Activated CD4-positive, alpha-beta T cell treated with anti-CD3 and anti-CD28 coated beads for 24 hours (primary cell): ENCODE measurements at regions not wholly inside any gene's neighbourhood (a gene's known extent, or its start where the extent isn't known, plus 50 kb on each side); places are given as distances from the start of the nearest gene placed in this dataset.
"Not testable (repeated sequence)": the region's sequence is repeated elsewhere in the genome, so short reads cannot be mapped to it uniquely, and the experiment has no call there.

Experiments
- DNase-seq, 2 donors: peaks; one replicate each; pipeline ENCODE4 v3.0.0-alpha.2; 2020; ENCODE audit warnings: low read depth in 2 of 2

DNA sequence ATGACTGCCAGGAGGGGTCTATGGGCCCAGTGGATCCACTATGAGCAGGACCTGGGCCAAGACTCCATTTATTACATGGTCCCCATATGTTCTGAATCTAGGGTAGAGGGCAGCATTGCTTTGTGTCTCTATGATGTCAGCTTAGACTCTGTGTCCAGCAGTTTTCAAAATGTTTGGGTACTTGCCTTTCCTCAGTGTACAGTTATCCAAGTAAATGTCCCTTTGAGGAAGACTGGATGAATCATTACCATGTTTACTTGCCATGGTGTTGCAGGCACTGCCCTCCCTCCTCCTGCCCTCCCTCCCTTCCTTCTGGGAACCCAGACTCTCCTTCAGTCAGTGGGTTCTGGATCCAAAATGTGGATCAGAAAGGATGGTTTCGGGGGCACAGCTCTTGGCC, 108.6 kb downstream of the NRN1 start:
- no peak for DNase-seq

DNA sequence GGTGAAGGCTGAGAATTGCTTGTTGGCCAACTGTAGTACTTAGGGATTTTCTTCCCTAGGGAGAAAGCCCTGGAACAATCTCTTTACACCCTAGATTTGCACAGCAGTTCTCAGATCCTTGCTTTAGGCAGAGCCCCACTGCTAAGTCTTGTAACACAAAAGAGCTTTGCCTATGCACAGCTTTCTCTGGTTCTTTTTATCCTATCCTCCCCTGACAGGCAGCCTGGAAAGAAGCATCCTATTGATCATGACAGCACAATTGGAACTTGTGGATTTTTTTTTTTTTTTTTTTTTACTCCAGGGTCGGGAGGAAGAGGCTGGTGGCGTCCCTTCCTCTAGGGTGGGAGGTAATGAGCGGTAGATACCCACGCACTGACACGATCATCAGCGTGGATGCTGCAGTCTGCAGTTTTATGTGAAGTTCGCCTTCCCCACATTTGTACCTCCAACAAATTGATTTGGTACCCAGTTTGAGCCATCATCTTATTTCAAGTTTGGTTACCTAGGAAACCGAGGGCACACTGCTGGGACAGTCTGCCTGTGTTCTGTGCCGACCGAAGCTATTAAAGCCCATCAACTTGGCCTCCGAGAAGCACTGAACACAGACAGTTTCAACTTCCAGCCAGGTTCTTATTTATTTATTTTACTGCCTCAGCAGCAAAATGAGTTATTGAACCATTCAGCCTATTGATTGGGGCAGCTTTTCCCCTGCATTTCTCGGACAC, 110.1 kb downstream of the NRN1 start:
- DNase-seq: no peak

DNA sequence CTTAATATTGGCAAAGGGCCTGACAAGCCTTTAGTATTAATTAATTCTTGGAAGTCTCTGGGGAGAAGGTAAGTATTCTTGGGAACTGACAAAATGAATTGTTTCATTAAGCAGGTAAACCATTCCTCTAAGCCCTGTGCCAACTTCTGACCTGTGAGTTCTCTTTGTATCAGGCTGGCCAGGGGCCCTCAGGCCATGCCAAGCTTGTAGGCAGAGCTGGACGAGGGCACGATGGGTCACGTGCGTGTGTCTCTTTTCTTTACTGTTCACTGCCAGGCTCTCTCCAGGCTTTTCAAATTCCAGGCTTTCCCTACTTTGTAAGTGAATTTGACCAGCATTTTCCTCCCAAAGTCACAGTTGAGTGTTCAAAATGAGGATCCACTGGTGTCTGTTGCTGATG, 112.4 kb downstream of the NRN1 start:
- no peak for DNase-seq

DNA sequence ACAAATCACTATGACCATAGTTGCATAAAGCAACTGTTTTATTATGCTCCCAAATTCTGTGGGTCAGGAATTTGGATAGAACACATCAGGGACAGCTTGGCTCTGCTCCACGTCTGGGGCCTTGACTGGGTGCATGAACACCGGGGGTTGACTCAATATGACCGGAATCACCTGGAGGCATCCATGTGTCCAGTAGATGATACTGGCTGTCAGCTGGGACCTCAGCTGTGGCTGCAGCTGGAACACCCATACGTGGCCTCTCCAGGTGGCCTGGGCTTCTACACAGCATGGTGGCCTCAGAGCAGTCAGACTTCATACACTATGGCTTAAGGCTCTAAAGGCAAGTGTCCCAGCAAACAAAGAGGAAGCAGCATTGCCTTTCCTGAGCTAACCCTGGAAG, 113.4 kb downstream of the NRN1 start:
- no peak for DNase-seq

DNA sequence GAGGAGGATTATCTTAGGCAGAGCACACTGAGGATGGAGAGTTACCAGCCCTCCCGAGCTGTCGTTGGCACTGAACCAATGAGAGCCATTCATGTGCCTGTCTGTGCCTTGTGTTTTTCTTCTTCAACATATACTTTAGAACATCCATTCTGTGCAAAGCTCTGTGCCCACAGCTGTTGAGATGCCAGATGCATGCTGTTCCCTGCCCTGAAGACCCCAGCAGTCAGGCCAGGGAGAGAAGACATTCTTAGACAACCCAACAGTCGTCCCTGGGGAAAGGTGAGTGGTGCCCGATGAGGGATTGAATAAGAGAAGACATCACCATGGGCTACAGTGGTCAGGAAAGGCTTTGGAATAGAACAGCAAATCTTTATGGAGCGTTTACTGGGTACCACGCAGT, 114.1 kb downstream of the NRN1 start:
- DNase-seq: no peak

DNA sequence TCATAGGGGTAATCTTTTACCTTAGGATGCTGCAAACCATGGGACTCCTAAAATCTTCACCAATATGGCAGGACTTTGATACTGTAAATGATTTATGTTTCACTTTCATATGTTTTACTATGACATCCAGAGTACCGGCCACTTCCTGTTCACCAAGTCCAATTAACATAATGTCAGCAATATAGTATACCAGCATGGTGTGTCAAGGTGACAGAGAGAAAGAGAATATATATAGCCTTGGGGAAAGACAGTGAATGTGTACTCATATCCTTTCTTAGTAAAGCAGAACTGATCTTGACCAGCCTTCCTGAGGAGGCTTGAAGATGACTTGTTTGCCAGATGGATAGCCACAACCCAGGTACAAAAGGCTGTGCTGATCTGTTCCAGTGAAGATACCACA, 127.9 kb downstream of the NRN1 start:
- DNase-seq: no peak

DNA sequence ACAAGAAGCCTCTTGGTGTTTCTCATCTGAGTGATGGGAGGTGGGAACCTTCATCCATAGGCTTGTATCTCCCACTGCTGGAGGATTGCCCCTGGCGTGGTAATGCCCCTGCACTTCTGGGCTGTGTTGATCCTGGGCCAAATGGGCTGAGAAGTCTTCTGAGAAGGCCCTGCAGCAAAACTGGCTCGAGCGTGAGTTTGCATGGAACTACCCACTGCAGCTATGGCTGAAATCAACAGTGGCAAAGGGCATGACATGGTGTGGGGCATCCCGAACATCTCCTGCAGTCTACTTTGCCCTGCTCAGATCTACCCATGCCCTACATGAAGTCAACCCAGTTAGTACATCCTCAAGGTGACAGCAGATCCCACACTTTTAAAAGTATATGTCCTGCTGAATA, 130.6 kb downstream of the NRN1 start:
- DNase-seq: no peak

DNA sequence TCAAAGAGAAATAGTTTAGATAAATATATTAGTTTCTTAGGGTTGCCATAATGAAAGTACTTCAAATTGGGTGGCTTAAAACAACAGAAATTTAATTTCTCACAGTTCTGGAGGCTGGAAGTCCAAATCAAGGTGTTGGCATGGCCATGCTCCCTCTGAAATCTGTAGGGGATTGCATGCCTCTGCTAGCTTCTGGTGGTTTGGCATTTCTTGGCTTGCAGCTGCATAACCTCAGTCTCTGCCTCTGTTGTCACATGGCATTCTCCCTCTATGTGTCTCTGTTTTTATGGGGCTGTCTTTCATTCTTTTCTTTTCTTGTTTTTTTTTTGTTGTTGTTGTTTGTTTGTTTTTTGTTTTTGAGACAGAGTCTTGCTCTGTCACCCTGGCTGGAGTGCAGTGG, 132.7 kb downstream of the NRN1 start:
- not testable (repeated sequence) for DNase-seq

DNA sequence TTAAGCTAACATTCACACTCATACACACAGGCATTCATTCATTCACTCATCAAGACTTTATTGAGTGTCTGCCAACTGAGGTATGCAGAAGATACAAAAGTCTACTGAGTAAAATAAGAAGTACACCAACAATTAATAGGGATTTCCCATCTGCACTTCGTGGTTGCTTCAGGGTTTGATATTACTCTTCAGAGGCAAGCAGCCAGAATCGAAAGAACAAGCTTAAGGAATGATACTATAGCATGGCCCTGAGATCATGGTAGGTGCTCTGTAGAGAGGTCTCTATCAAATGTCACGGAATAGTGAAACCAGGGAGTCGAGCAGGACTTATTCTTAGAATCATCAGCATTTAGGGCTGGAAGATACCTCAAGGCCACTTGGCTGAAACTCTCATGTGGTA, 135.4 kb downstream of the NRN1 start:
- DNase-seq: no peak

DNA sequence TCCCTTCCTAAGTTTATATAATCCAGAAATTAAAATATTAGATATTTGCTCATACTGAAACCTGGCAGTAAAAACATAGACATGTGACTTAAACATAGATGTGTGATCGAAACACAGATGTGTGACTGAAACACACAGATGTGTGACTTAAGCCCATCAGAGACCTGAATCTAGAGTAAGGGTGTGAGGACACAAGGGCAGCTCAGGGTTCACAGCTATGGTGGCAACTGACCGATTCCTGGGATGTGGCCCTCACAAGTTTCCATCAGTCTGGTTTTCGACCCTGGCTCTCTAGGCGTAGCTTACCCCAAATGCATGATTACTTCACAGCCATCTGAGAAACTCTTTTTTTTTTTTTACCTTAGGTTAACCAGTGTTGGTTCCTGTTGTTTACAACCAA, 137.0 kb downstream of the NRN1 start:
- DNase-seq: no peak

DNA sequence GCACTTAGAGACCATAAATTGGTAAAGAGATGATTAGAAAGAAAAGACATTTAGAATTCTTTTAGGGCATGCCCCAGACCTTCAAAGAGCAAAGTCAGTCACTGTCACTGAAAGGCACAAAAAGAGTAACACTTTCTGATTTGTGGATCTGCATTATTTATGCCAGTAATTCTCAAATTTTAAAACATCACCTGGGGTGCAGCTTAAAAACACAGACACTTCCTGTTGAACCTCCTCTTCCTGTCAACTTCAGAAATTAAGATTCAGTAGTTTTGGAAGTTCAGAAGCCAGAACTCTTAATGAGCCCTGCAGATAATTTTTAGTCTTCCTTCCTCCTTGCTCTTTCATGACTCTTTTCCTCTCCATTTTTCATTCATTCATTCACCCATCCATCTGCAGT, 137.5 kb downstream of the NRN1 start:
- DNase-seq: no peak

DNA sequence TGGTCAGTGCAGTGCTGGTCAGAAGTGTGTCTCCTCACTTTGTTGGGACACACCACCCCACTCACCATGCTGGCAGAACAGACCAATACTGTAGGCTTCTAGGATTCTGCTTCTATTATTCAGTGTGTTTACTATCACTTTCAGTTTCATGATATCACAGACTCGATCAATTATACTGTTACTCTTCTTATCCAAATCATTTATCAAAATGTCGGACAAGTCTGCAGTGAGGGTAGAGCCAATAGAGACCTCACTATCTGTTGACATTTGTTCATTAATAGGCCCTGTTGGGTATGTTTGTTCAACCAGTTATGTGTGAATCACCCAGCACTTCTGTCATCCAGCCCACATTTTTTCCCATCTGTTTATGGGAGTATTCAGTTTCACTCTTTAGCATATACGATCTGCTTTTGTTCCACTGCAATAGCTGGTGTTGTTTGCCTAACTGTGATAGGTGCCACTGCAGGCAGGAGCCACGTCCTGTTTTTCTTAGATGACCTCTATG, 140.1 kb downstream of the NRN1 start:
- no peak for DNase-seq

DNA sequence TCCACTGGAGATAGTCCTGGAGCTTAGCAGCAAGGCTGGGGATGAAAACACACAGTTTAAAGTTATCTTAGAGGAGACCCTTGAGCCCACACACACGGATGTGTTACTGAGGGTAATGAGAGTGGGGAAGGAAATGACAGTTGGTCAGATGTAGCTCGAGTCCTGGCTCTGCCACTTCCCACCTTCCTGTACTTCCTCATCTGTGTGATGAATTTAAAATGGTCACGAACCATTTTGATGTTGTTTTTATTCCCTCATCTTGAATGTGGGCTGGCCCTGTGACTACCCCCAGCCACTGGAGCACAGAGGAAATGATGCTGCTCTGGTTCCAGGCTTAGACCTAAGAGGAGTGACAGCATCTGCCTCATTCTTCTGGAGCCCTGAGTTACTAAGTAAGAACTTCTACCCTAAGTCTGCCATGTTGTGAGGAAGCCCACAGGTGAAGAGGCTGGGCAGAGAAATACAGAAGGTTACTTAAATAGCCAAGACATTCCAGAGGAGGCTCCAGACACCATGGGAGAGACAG, 141.2 kb downstream of the NRN1 start:
- DNase-seq: no peak

DNA sequence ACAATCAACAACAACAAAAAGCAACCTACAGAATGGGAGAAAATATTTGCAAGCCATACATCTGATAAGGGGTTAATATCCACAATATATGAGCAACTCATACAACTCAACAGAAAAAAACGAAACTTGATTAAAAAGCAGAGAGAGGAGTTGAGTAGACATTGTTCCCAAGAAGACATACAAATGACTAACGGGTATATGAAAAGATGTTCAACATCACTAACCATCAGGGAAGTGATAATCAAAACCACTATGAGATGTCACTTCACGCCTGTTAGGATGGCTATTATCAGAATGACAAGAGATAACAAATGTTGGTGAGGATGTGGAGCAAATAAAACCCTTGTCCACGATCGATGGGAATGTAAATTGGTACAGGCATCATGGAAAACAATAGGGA, 145.9 kb downstream of the NRN1 start:
- DNase-seq: no peak

DNA sequence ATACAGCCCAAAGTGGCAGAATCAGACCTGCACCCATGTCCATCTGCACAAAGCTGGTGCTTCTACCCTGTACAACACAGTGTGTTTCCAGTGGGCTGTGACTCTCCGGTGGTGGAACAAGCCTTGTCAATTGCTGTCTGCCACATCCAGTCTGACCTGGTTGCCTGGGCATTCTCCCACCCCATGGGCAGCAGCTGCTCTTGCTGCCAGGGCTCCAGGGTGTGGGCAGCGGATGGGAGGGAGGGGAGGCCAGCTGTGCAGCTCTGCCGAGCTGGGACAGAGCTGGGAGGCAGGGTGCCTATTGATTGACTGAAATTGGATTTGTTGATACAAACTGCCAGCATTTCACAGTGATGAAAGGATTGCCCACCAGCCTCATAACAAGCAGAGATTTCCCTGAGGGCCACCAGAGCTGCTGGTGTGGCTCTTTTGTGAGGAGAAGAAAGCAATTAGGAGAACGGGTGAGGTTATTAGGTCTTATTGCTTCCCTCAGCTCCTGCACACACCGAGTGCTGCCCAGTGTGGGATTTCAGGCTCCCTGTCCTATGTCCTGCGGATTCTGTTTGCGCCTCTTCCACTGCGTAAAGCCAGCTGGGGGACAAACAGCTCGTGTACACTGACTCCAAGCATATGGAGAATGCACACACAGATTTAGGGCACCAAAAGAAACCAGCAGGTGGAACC, 150.8 kb downstream of the NRN1 start:
- no peak for DNase-seq

DNA sequence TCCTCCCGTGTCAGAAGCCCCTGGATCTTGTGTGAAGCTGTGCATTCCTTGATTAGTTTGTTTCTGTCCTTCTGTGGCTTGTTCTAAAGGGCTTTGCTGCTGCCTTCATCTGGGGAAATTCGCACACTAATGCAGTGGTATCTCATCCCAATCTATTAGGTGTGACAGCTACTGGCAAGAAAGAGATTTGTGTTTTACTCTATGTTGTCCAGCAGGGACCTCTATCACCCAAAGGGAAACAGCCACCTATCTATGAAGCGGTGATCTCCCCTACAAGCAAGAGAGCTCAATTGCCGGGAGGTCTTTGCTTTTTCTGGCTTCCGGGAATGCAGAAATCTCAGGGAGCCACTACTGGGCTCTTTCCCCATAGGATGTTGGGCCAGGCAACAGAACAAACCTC, 151.8 kb downstream of the NRN1 start:
- no peak for DNase-seq

DNA sequence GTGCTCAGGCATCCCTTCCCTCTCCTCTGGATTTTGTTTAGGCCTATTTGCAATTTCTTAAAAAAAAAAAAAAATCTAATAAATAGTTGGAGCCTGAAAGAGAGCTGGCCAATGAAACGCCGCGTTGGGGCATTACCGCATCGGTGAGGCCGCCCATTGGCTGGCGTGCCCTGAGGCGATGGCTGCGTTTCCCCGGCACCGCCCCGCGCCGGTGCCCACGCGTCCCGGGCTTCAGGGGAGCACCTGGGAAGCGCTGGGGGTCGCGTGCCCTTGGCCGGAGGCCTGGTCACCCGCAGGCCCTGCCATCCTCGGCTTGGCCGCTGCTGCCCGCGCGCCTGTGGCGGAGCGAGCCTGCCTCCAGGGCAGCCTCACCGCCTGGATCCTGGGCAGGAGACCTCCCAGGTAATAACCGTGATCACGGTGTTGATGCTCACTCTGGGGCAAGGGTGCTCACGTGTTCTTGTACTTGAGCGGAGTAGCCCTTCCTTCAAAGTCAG, 155.4 kb downstream of the NRN1 start:
- peak; percentile 55 to 57 for DNase-seq

DNA sequence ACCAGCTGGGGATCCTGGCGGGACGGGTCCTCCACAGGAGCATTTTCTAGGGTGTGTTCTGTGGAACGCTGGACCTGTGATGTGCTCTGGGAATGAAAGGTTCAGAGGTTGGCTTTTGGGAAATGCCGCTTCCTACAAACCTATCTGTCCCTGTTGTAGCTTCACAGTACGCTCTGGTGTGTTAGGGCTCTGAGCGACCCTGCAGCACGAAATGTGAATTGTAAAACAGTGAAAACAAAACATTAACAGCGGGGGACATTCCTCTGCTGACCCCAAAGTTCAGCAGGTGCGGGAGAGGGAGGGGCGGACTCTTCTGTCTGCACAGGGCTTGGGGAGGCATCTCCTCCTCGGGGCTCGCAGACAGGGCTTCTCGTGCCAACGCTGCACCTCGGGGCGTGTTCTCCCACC, 155.9 kb downstream of the NRN1 start:
- no peak for DNase-seq

DNA sequence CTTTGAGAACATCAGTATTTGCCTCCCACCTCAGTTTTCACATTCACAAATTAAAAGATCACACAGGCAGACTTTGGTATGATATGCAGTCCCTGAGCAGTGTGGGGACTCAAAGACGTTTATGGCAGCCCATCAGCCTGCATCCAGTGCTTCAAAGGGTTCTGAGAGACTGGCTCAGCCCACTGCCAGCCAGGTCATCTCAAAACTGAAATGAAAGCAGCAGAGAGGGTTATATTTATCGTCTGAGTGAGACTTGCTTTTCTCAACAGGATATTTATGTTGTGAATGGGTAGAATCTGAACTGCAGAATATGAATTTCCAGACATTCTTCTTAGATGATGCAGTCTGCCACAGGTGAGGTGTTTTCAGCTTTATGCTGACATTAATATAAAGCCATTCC, 159.8 kb downstream of the NRN1 start:
- DNase-seq: no peak

DNA sequence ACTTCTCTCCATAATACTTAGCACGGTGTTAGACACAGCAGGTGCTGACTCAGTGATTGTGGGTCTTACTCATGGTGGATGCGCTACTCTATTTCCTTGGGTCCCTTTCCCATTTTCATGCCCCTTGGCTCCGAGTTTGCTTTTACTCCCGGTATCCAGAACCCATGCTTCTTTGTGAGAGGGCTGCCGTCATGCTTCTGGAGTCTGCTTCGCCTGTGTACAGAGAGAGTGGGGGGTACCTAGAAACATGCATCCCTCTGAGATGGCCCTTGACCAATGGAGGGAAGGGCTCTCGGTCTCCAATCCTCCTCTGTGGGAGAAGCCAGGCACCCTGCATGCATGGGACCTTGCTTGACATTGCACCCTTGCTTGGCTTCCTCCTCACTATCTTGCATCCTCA, 160.4 kb downstream of the NRN1 start:
- no peak for DNase-seq

DNA sequence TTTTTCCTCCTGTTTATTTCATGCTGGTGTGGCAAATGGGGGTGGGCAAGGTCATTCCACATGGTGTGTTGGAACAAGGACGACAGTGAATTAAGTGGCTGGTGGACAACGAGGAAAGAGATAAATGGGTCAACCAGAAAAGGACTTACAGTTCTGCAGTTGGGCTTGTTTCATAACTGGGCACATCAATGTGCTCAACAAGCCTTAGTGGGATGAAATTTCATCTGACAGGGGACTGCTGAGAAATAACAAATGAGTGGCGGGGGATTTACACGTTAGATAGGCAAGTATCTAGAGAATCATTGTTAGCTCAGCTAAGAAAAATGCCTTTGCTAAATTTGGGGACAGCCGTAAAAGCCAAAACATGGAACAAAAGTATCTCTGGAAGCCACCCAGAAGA, 163.6 kb downstream of the NRN1 start:
- DNase-seq: no peak

DNA sequence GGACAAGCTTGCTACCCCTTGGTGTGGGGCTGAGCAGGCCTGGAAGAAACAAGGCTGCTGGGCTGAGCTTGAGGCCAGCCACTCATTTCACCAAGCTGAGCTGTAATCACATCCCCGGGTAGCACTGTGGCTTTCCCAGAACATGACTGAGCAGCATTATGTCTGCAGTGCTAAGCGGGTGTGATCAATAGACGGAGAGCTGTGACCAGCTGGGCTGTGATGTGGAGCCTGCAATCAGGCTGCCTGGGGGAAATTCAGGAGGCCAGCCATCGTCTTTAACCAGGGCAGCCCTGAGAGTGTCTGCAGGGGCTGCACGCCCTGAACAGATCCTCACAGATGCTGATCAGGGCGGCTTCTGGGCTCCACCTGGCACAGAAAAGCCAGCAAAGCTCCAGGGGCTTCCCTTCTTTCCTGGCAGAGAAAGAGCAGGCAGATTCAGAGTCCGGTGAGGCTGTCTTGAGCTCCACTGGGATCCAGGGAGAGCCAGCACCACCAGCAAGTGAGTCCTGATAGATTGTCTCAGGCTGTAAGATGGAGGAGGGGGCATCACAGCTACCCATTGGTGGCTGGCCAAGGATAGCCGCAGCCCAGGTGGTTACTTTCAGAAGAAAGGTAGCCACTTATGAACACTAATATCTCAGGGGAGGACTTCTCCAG, 165.9 kb downstream of the NRN1 start:
- DNase-seq: no peak
